GM18502 (cell line): ENCODE measurements at regions not wholly inside any gene's neighbourhood (a gene's known extent, or its start where the extent isn't known, plus 50 kb on each side); places are given as distances from the start of the nearest gene placed in this dataset.
"Not testable (repeated sequence)": the region's sequence is repeated elsewhere in the genome, so short reads cannot be mapped to it uniquely, and the experiment has no call there.

Source experiments
- ATAC-seq: cut with Tn5 transposase; IDR thresholded peaks from one replicate; pipeline ENCODE4 v1.9.1; 2021; ENCODE audit warnings: mild to moderate bottlenecking; ENCODE audit not compliant: unreplicated experiment, poor library complexity

DNA sequence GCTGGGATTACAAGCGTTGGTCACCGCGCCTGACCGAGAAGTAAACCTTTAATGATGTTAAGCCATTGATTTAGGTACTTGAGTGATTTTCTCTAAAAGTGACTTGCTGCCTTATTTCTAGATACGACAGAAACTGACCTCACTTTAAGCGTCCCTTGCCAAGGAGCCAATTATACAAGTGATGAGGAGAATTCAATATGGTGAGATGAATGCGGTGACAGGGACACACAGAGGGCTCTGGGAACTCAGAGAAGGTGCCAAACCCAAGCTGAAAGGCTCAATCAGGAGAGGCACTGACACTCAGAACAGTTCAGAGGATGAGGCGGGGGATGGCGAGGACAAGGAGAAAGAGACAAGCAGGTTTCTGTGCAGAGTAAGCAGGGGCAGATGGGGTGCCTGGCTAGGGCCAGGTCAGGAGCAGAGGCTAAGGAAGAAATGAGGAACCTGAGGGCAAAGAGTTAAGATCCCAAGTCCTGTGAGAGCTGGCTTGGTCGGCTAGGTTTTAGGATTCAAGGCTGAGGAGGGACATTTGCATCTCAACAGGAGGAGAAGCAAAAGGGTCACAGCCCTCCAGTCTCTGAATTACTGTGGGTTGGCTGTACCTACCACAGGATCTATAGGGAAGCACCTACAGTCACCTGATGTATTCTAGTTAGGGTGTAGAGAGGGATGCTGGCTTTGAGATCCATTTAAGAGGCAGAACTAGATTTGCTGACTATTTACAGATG lies 83.2 kb upstream of the USP24 start:
- no peak for ATAC-seq

DNA sequence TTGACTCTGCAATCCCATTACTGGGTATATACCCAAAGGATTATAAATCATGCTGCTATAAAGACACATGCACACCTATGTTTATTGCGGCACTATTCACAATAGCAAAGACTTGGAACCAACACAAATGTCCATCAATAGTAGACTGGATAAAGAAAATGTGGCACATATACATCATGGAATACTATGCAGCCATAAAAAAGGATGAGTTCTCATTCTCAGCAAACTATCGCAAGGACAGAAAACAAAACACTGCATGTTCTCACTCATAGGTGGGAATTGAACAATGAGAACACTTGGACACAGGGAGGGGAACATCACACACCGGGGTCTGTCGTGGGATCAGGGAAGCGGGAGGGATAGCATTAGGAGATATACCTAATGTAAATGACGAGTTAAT lies 81.1 kb upstream of the USP24 start:
- ATAC-seq, result not testable (repeated sequence)

DNA sequence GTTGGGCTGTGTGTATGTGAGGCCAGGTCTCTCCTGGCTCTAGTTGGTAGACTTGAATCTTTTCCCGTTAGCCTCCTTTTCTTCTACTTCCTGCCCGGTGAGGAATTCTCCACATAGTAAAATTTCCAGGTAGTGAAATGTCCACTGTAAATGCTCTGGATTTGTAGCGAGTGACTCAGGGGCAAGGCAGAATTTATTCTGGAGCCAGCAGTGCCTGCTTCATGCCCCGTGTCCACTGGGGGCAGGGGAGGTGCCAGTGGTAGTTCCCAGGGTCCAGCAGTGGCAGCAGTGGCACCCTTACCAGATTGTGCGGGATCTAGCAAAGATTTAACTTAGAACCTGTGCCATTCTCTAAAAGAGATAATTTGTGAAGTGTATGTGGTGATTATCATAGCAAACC lies 74.5 kb upstream of the USP24 start:
- ATAC-seq, result no peak

DNA sequence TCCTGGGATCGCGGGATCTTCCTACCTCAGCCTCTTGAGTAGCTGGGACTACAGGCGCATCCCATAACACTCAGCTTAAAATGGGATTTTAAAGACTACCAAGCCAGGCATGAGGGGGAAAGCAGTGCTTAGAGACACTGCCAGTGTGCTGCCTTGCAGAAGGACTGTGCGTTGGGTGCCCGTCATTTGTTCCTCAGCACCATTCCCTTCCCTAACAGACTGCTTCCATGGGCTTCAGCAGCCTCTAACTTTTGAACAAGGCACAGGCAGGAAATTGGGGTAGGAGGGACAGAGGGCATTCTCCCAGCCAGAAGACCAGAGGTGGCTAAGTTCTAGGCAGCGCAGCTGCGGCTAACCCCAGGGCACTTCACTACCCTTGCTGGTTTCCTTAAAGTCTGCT lies 73.9 kb upstream of the USP24 start:
- ATAC-seq, result no peak

DNA sequence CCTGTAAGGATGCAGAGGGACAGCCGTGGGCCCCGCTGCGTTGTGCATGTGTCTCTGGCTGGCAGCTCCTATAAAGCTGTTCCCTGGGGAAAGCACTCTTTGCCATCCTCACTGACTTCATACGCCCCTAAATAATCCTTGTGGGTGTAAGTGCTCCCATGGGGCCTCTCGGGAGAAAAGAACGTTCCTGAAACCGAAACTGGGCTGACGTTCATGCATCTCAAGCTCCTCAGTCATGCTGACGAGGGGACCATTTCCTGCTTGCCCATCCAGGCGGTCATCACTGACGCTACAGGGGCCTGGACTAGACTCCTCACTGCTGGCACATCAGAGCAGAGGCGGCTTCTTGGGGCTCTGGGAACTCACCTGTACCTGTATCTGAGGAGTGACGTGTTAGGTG lies 73.1 kb upstream of the USP24 start:
- ATAC-seq, result peak; percentile 86

DNA sequence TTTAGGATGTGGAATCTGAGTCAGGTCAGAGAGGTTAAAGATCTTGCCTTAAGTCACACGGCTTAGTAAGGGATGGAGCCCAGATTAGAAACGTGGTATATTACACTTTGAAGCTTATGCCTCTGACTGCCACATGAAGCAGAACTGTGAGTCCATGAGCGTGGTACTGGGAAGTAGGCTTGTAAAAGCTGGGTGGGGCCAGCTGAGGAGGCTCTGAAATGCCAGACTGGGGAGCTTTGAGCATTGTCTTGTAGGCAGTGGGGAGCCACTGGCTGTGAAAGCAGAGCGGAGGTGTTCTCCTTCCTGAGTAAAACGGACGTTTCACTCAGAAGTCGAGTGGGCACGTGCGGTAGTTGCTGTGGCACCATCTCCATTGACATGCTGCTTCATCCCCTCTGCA lies 72.6 kb upstream of the USP24 start:
- ATAC-seq, result peak; percentile 36

DNA sequence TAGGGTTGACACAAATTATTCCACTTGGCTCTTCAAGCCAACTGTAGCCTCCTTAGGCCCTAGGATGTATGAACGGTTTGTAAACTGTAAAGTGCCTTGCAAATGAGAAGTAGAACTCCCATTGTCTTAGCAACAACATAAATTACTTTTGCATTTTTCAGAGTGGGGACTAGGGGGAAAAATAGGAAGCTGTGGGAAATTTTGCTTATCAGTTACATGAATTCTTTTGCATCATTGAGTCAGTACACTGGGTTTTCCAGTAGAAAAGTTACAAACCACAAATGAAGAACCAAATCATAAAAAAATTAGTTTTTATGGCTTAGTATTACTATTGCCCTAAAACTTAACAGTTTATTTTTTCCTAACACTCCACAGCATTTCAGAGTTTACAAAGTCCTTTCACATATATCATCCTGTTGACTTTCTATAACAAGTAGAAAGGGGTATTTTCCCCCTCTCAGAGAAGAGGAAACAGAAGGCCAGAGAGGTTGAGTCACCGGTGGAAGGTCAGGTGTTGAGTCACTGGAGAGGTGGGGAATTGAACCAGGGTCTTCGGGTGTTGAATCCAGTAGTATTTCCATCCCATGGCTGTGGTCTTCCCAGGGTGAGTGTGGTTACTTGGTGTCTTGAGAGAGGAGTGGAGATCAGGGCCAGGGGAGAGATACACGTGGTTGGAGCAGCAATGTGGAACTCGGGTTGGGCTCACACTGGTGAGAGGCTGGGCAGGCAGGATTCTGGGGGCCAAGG lies 71.9 kb upstream of the USP24 start:
- ATAC-seq, result no peak

DNA sequence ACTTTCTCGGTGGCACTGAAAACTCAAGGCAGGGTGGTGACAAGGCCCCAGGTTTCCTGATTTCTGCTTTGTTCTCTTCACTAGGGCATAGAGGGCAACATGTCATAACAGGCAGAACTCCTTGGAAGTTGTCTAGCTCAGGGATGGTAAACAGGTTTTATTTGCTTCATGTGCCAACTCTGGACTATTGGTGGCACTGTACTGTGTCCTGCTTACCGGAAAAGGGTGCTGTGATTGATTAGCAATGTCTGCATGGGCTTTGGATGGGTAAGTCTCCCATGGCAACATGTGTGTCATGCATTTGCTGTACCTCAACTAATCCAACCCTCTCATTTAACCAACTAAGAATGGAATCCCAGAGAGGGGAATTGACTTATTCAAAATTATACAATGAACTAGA lies 70.7 kb upstream of the USP24 start:
- ATAC-seq, result no peak

DNA sequence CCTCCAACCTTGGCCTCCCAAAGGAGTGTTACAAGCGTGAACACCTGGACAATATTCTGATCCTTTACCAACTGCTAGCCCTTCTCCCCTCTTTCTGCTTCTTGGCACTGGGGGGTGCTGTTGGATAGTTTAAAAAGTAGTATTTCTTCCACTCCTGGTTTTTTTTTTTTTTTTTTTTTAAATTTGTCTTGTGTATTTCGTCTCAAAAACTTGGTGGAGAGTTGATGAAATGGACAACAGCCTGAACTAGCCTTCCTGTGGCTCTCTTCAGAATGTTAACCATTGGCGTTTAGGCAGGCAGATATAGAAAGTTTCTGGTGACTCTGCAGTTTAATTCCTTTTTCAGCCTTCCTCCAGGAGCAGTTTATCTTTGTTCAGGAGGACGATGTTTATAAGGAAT lies 69.7 kb upstream of the USP24 start:
- no peak for ATAC-seq

DNA sequence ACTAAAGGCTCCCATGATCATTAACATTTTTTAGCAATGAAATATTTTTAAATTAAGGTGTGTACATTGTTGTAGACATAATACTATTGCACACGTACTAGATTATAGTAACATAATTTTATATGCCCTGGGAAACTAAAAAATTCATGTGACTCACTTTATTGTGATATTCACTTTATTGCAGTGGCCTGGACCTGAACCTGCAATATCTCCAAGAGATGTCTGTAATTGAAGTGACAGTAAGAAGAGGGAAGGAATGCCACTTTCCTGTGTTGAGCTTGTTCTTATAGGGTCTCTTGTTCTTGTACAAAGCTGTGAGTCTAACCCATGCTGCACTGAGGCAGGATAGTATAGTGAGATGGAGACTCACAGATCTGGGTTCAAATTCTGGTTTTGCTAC lies 66.9 kb upstream of the USP24 start:
- ATAC-seq, result no peak

DNA sequence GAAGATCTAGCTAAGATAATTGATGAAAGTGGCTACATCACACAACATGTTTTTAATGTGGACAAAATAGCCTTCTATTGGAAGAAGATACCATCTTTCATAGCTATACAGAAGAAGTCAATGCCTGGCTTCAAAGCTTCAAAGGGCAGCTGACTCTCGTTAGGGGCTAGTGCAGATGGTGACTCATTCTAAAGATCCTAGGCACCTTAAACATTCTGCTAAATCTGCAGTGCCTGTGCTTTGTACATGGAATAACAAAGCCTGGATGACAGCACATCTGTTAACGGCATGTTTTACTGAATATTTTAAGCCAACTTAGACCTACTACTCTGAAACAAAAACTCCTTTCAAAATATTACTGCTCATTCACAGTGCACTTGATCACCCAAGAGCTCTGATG lies 65.6 kb upstream of the USP24 start:
- ATAC-seq, result no peak

DNA sequence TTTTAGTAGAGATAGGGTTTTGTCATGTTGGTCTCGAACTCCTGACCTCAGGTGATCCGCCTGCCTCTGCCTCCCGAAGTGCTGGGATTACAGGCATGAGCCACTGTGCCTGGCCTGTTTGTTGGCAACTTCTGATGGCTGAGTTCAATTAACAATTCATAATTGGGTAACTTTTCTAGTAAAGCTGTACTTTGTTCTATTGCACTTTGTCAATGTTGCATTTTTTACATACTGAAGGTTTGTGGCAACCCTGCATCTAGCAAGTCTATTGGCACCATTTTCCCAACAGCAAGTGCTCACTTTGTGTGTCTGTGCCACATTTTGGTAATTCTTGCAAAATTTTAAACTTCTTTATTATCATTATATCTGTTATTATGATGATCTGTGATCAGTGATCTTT lies 64.5 kb upstream of the USP24 start:
- no peak for ATAC-seq

DNA sequence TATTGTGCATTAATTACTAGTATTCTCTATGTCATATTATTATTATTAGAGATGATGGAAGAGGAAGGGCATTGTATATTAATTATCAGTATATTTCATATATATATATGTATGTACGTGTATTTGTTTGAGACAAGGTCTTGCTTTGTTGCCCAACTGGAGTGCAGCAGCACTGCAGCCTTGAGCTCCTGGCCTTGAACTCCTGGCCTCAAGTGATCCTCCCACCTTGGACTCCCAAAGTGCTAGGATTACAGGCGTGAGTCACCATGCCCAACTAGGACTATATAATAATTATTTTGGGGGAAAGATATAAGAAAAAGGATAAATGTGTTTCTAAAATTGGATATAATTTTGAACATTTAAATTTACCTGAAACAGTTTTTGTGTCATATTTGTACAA lies 63.2 kb upstream of the USP24 start:
- no peak for ATAC-seq

DNA sequence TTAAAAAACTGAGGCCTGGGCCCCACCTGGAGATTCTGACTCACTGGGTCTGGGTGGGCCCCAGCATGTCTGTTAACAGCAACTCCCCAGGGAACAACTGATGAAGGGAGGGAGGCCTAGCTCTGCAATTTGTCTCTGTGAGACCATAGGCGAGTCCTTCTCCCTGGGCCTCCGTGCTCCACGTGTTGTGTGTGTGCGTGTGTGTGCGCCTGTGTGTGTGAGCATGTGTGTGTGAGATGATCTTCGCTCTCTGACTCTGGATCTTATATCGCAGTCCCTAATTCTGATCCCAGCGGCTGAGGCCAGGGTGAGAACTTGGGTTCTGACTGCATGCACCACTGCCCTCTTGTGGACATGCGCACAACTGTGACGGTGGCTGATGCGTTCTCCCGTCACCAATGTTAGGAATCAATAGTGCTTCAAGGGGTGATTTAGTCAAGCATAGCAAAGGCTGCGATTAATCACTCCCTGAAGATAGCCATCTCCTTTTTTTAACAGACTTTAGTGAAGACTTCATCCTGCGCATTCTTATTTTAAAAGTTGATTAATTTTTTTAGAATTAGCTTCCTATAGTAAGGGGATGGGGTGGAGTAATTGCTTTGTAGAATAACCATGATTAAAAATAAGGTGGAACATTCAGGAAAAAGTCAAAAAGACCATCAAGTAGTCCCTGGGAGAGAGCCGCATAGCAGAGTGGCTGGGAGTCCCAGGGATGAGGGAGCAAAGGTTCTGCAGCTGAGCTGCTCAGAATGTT lies 62.4 kb upstream of the USP24 start:
- peak; percentile 88 for ATAC-seq

DNA sequence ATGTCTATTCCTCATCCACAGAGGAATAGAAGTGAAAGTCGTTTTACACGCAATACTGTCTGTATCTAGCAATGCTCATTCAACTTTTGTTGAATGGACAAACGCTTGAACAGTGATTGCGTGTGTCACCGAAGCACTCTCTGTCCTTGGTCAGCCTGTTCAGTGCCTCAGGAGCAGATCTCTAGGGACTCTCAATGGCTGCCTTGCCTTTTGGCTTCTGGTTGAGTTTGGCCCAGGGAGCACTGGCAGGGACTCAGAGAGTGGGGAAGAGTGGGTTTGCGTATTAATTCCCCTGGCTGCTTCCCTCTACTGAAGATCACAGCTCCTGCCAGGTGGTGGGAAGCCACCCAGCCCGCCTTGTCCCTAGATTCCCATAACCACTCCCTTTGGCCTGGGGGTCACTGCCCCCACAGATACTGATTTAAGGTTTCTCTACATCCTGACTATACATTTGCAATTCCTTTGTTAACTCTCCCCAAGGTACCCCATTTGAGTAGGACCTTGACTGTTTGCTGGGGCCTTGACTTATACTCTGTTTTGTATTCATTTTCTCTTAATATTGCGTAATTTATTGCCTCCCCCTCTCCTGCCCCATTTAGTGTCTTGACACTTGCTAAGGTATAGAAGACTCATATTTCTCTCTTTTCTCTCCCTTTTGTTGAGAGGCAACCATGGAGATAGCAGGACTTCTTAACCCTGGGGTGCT lies 61.7 kb upstream of the USP24 start:
- no peak for ATAC-seq

DNA sequence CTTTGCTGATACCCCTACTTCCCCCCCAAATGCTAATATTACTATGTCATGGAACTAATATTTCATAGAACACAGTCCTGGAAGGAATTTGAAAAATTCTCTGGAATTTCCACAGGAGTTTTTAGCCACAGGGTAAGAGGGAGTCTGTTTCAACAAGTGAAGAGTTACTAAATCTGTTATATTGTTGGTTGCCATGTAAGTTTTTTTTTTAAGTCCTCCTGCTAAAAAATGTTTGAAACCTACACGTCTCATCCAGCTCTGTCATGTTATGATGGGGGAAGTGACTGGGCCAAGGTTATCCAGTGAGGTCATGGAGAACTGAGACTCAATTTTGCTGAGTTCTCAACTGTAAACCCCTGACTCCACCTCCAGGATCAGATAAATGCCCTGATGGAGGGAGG lies 60.8 kb upstream of the USP24 start:
- ATAC-seq, result no peak

DNA sequence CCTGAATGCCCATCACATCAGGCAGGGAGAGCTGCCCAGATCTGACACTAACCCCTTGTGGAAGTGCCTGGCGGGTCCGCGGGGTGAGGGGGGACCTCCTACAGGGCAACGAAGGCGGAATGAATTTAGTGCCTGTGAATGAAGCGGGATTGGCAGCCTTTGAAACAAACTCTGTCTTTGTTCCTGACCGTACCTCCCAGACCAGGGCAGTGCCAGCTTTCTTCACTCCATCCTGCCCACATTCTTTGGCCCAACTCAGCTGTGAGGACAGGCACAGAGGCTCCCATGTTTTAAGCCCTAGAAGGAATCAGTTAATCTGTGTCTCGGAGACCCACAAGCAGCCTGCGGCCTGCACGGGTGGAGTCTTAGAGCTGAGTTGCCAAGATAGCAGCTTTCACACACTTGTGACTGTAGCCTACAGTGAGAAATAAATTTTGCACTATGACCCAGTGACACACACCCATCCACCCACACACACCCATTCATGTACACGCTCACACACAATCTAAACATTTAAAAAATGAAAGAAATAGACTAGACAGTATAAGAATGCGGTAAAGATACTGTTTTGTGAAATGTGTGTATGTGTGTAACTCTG lies 60.1 kb upstream of the USP24 start:
- no peak for ATAC-seq

DNA sequence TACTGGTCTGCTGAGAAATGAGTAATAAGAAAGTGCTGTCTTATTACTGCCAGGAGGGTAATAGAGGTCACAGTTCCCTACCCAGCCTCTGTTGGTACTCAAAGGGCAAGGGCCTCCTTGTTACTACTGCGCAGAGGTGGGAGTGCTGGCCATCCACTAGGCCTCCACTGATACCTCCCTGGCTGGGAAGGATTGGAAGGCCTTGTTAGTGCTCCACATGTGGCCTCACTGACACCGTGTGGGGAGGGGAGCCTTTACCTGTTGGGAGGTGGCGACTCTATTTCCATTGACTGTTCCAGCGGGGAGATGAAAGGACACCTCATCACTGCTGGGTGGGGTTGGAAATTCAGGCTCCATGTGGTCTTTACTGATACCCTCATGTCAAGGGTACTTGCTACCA lies 57.8 kb upstream of the USP24 start:
- no peak for ATAC-seq
